SH-SY5Y (cell line): ENCODE measurements at regions not wholly inside any gene's neighbourhood (a gene's known extent, or its start where the extent isn't known, plus 50 kb on each side); places are given as distances from the start of the nearest gene placed in this dataset.

ENCODE experiments used
- GATA2 ChIP-seq: IDR thresholded peaks from 2 replicates; pipeline ENCODE4 v1.6.1; 2011; ENCODE audit warnings: mild to moderate bottlenecking, low read depth, low read length
- GATA3 ChIP-seq: IDR thresholded peaks from 2 replicates; pipeline ENCODE4 v1.6.1; 2011; ENCODE audit warnings: low read depth, mild to moderate bottlenecking, low read length, moderate library complexity

DNA sequence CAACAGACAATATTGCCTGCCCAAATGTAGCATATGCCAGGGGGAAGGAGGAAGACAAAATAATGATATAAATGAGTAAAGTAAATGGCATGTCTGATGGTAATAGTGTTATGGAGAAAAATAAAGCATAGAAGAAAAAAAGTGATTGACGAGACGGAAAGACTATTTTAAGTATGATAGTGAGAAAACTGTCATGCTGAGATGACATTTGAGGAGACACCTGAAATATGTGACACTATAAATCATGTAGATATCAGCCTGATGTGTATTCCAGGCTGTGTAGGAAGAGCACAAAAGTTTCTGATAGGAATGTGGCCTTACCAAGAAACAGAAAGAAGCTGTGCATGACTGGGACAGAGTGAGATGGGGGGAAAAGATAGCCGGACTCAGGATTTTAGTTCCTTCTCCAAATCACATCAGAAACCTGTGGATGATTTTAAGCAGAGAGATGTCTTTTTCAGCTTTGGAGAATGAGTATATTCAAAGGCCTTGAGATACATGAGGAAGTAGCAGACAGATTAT, 387.3 kb upstream of the SYT4 start:
- TF ChIP-seq GATA3, result no peak
- TF ChIP-seq GATA2, result no peak
